Astrocyte of the hippocampus (primary cell): ENCODE measurements at regions not wholly inside any gene's neighbourhood (a gene's known extent, or its start where the extent isn't known, plus 50 kb on each side); places are given as distances from the start of the nearest gene placed in this dataset.

ENCODE experiments used
- DNase-seq: peaks from one replicate; pipeline ENCODE4 v3.0.0; 2011; ENCODE audit warnings: low read depth, low spot score

DNA sequence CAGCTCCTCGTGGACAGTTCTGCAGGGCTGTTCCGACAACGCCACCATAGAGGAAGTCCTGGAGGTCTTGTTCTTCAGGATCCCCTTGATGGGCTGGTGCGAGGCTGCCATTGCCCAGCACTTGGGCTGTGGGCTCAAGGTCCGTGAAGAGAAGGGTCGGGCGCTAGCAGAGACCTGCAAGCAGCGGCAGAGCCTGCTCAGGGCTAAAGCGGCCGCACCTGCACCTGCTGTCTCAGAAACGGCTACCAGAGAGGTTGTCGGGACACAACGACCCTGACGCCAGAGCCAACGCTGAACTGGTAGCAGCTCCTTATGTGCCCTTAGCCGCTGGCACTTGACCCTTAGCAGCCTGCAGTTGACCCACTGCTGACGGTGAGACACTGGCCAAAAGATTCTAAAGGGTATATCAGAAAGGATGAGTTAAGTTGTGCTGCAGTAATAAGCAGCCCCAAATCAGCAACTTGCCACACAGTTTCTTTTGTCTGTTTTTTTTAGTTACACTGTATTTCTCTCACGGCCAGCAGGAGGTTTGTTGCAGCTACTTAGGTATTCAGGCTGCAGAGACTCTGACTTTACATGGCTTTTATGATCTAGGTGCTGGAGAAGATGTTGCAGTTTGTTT is 55.5 kb upstream of the ST6GAL2 start:
- DNase-seq = no peak

DNA sequence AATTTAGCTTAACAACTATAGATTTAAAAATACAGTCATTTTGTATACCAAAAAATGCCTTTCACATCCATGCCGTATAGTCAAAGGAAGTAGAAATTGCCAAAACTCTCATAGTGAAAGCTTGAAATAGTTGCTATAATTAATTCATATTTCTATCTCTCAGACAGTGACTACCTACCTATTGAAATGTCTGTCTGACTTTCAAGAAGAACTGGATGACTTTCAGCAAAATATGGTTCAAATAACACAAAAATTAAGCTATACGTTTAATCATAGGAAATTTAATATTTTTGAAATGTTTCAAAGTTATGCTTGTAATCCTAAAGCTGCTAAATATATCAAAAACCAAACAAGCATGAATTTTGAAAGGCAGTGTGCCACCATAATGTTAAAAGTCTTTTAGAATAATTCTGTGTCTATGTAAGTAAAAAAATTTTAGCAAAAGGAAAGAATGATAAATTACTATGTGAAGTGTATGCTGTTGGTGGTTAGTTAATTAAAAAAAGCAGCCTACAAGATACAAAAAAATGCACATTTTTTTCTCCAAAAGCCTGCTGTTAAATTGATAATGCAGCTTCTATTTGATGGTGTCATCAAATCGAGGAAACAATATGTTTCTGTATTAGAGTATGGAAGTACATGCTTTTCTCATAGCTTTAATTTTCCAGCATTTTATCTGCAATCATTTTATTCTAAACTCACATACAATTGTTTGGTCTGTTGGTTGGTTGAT is 57.7 kb upstream of the ST6GAL2 start:
- no peak for DNase-seq

GRCh38 chr2:106944215-106944614 is 58.2 kb upstream of the ST6GAL2 start:
- peak; percentile 89 for DNase-seq

DNA sequence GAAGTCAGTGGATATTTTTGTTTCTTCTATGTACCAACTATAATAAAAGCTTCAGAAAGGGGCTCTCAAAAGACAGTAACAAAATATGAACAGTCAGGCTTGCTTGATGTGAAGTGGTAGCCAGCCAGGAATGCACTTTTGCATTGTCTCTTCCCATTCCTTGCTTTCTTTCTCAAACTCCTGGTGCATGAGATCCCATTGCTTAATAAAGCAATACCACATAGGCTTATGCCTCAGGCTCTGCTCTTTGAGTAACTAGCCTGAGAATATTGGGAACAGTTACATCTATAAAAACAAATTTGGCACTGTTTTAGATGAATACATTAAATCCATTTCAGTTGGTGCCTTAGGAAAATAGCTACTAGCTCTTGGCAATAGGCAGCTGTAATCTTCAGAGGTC is 62.6 kb upstream of the ST6GAL2 start:
- no peak for DNase-seq

DNA sequence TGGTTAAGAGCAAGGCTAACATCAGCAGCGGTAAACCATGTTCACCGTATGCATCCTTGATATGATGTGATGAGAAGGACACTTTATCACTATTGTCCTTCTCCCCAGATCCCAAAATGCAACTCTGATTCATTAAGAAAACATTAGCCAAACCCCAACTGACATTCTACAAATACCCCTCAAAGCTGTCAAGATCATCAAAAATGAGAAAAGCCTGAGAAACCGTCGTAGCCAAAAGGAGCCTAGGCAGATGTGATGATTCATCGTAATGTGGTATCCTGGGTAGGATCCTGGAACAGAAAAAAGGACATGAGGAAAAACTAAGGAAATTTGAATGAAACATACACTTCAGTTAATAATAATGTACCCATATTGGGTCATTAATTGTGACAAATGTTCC is 67.3 kb upstream of the ST6GAL2 start:
- DNase-seq = peak; percentile 18

DNA sequence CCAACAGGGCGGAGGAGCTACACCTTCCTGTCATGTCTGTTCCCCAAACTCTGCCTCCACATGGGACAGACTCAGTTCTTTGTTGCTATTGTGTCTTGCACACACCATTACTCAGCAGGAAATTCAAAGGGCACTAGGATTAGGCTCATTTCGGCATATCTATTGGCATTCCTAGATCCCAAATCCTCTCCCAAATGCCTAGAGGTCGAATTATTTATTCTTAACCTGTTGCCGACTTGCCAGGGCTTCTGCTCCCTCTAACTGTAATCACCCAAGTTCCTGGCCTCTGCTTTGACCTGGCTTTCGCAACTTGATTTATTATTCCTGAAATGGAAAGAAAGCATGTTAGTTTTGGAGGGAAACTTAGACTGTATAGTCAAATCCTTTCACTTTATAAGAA is 67.8 kb upstream of the ST6GAL2 start:
- no peak for DNase-seq

- no peak for DNase-seq
Observed at GRCh38 chr2:106954304-106954703, 68.3 kb upstream of the ST6GAL2 start.

DNA sequence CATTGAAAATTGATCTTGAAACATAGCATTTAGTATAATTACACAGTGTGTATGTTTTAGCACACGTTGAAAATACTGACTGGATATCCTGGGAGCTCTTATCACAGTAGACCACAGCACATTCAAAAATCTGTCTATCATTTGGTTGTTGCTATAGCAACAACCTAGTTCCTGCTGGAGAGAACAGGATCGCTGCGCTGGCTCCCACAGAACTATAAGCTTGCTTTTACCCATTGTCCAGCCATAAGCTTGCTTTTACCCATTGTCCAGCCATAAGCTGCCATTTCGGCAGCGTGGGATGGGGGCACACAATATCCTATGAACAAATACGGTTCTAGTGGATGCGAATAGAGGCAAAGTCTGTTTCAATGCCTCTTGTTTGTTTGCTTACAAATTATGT is 70.4 kb upstream of the ST6GAL2 start:
- DNase-seq = peak; percentile 63

- DNase-seq = peak; percentile 89
Observed at GRCh38 chr2:106956879-106957278, 70.9 kb upstream of the ST6GAL2 start.

DNA sequence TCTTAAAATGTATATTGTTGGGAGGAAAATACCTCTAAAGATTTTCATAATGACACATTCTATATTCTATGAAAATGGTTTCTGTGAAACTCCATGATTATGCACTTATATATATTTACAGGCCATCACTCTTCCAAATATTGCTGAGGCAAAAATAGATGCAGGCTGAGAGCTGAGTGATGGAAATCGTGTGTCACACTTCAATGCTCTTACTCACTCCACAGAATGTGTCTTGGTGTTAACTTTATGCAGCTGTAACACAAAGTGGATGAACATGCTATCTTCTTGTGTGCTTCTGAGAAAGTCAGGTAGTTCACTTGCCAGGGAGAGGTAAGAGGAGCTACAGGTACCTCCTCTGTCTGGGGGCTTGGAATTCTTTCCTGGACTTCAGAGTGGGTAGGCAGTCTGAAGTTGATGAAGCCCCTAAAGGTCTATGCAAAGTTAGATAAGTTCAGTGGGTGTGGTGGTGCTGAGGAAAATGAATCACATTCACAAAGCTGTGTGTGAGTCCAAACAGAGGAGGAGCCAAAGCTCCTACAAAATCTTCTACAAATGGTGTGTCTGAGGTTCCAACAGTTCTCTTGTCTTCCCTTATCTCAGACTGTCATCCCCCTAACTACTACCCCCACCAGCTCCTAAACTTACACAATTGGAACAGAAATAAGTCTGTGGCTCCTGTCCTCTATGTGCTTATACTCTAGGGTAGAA is 74.2 kb upstream of the ST6GAL2 start:
- no peak for DNase-seq

GRCh38 chr2:106960683-106961161 is 74.8 kb upstream of the ST6GAL2 start:
- DNase-seq = peak; percentile 21

DNA sequence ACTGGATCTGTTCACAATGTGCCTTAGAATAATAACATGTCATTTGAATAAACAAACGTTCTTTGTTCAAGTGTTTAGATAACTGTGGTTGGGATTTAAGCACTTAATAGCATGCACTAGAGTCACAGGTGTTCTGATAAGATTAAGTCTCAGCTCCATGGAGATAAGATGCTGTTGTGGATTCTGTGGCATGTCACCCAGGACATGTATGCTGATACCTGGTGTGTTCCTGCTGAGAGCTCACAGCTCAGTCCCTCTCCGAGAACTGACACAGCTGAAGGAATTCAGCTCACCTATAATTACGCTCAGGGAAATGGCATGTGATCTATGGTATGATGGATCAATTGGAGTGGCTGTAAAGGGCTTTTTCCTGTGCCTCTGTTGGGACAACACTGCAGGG is 75.4 kb upstream of the ST6GAL2 start:
- DNase-seq = no peak

GRCh38 chr2:106963156-106963555 is 77.2 kb upstream of the ST6GAL2 start:
- peak; percentile 29 for DNase-seq

- no peak for DNase-seq
Observed at GRCh38 chr2:106963893-106964292, 77.9 kb upstream of the ST6GAL2 start.

- no peak for DNase-seq
Observed at GRCh38 chr2:106965611-106966010, 79.6 kb upstream of the ST6GAL2 start.

DNA sequence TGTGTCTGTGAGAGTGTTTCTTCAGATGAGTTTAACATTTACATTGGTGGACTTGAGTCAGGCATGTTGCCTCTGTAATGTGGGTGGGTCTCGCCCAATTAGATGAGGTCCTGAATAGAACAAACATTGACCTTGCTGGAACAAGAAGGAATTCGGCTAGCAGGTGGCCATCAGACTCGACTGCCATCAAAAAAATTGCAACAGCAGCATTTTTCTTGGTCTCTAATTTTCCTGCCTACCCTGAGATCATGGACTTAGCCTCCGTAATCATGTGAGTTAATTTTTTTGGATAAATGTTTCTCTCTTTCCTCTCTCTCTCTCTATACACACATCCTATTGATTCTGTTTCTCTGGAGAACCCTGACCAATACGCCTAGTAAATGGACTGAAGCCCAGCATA is 83.8 kb upstream of the ST6GAL2 start:
- DNase-seq = no peak

DNA sequence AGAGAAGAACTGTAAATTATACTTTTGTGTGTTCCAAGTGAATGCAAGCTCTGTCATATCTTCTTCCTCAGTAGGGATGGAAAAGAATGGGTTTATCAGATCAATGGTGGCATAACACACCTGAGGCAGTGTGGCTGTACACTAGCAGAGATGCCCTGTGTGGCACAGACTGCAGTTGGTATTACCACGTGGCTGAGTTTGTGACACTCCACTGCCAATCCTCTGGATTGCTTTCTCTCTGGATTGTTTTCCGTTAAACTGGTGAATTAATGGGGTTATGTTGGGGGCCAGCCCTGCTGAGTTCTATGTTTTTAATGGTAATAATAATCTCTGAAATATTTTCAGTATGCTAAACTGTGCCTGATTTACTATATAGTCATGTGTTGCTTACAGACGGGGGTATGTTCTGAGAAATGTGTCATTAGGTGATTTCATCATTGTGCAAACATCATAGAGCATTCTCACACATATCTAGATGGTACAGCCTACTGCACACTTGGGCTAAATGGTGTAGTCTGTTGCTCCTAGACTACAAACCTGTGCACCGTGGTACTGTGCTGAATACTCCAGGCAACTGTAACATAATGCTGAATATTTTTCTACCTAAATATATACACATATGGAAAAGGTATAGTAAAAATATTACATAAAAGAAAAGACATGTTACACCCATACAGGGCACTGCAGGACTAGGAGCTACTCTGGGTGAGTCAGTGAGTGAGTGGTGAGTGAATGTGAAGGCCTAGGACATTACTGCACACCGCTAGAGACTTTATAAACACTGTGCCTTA is 84.7 kb upstream of the ST6GAL2 start:
- no peak for DNase-seq

GRCh38 chr2:106972782-106973181 is 86.8 kb upstream of the ST6GAL2 start:
- peak; percentile 72 for DNase-seq

DNA sequence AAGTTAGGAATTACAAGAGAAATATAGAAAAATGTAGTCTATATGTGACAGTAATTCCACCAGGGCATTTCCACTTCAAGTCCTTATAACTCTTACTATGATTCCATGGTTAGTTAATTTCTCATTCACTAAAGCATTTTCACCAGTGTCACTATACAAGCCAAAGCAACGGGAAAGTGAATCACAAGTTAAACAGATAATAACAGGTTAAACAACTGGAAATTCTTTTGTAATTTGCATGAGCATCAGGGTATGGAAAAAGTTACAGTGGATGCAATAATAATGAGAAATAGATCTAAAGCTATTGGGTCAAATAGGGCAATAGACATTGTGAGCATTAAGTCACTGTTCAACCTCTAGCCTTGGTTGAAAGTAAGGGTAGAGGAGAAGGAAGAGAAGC is 88.9 kb upstream of the ST6GAL2 start:
- no peak for DNase-seq

DNA sequence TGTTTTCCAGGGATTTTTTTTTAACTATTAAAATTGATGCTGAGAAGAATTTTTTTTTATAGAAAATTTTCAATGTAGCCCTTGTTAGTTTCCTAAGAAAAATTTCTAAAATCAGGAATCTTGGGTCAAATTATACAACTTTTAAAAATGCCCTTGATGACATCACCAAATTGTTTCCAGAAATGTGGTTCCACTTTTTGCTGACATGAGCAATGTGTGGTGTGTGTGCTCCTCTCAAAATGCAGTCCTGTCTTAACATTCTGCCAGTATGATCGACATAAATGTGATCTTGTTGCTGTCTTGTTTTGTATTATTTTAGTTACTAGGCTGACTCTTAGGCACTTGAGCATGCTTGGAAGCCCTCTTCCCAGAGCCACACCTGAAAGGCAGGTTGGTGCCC is 89.7 kb upstream of the ST6GAL2 start:
- DNase-seq = no peak

GRCh38 chr2:106976548-106976947 is 90.6 kb upstream of the ST6GAL2 start:
- DNase-seq = no peak

- no peak for DNase-seq
Observed at GRCh38 chr2:106977717-106978116, 91.8 kb upstream of the ST6GAL2 start.
